OCI-LY7 (cell line): ENCODE measurements at regions not wholly inside any gene's neighbourhood (a gene's known extent, or its start where the extent isn't known, plus 50 kb on each side); places are given as distances from the start of the nearest gene placed in this dataset.

ENCODE experiments used
- BruUV-seq: library from RNA; stranded (reverse); fragments of 400-500 nt; replicated peaks from 2 replicates; lab custom pipeline; 2021; lab: Mats Ljungman, UMichigan
- CTCF ChIA-PET: fragments of 300-600 bp; sonication (Branson Sonifier 250); formaldehyde crosslinking; loops from one replicate; lab custom pipeline; 2022; ENCODE audit warnings: antibody characterized with exemption; ENCODE audit not compliant: unreplicated experiment; lab: Charles Lee
- POLR2A ChIA-PET: fragments of 300-600 bp; sonication (Branson Sonifier 250); formaldehyde crosslinking; loops from one replicate; lab custom pipeline; 2022; ENCODE audit warnings: antibody characterized with exemption; lab: Charles Lee
- DNase-seq: peaks from one replicate; pipeline ENCODE4 v3.0.0-alpha.2; 2015; ENCODE audit warnings: low spot score
- H2AFZ ChIP-seq: fragments of 200-600 bp; sonication (generic), shearing (Covaris generic); 2 replicates; pipeline ENCODE4 v1.6.1; 2014; ENCODE audit warnings: mild to moderate bottlenecking, antibody characterized with exemption, low read length, moderate library complexity
- H3K27ac ChIP-seq: fragments of 200-600 bp; sonication (generic); 2 replicates; pipeline ENCODE4 v1.5.1; 2014; ENCODE audit warnings: mixed run types, low read depth, mild to moderate bottlenecking, moderate library complexity, low read length, inconsistent platforms; ENCODE audit not compliant: poor library complexity, severe bottlenecking
- H3K36me3 ChIP-seq: fragments of 200-600 bp; sonication (generic); 2 replicates; pipeline ENCODE4 v1.6.1; 2014; ENCODE audit warnings: mild to moderate bottlenecking, antibody characterized with exemption, low read length, moderate library complexity, mixed read lengths; ENCODE audit not compliant: insufficient read depth
- H3K4me1 ChIP-seq: fragments of 200-600 bp; sonication (generic); 2 replicates; pipeline ENCODE4 v1.5.1; 2014; ENCODE audit warnings: mild to moderate bottlenecking, low read length; ENCODE audit not compliant: insufficient read depth, poor library complexity, severe bottlenecking
- H3K4me2 ChIP-seq: fragments of 200-600 bp; sonication (generic); 2 replicates; pipeline ENCODE4 v1.6.1; 2014; ENCODE audit warnings: mild to moderate bottlenecking, low read length
- H3K4me3 ChIP-seq: fragments of 200-600 bp; sonication (generic); 2 replicates; pipeline ENCODE4 v1.5.1; 2014; ENCODE audit warnings: mild to moderate bottlenecking, low read depth, low read length; ENCODE audit not compliant: poor library complexity, severe bottlenecking
- H3K79me2 ChIP-seq: fragments of 200-600 bp; sonication (generic); 2 replicates; pipeline ENCODE4 v1.6.1; 2016; ENCODE audit warnings: low read depth, mild to moderate bottlenecking, low read length, moderate library complexity, mixed read lengths; ENCODE audit not compliant: insufficient read depth
- H3K9me2 ChIP-seq: fragments of 200-600 bp; sonication (generic); 2 replicates; pipeline ENCODE4 v1.6.1; 2016; ENCODE audit warnings: mild to moderate bottlenecking, low read length, mixed read lengths; ENCODE audit not compliant: insufficient read depth
- H3K9me3 ChIP-seq: fragments of 200-600 bp; sonication (generic); 2 replicates; pipeline ENCODE4 v1.6.1; 2014; ENCODE audit warnings: mild to moderate bottlenecking, mixed run types, low read length, mixed read lengths
- H4K20me1 ChIP-seq: fragments of 200-600 bp; sonication (generic); 2 replicates; pipeline ENCODE4 v1.6.1; 2014; ENCODE audit warnings: mild to moderate bottlenecking, antibody characterized with exemption, low read length, moderate library complexity, mixed read lengths; ENCODE audit not compliant: insufficient read depth
- CTCF ChIP-seq: fragments of 200-600 bp; sonication (generic); conservative IDR thresholded peaks from 2 replicates; pipeline ENCODE4 v1.5.1; 2014; ENCODE audit warnings: mild to moderate bottlenecking, antibody characterized with exemption, low read length, moderate library complexity, mixed read lengths
- EZH2phosphoT487 ChIP-seq: fragments of 200-600 bp; sonication (generic); IDR thresholded peaks from 2 replicates; pipeline ENCODE4 v1.6.1; 2018; ENCODE audit warnings: low read depth, borderline replicate concordance, mild to moderate bottlenecking, mixed run types, antibody characterized with exemption, low read length, moderate library complexity, mixed read lengths
- intact Hi-C: fragments of 100-400 bp; cut with micrococcal nuclease; formaldehyde crosslinking; loops from one replicate; pipeline ENCODE4 v1.10.0; 2022; ENCODE audit not compliant: unreplicated experiment

DNA sequence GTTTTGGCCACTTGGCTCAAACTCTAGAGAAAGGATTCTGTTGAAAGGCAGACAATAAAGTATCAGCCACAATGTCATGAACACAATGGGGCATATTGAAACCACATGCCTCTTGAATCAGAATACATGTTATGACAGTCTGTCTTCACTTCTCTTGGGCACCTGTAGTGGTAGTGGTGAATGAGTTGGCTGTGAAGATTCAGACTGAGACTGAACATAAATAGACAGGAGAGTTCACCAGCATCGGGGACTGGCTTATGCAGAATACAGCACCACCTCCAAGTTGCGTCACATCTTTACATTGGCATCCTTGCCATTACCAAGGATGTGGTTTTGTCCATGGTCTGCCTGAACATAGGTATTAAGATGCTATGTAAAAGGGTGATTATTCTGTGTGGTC lies 336.8 kb downstream of the MYCN start:
- no peak for DNase-seq
- H3K4me1 ChIP-seq, result no peaks in the 10 kb centered on the region
- no peaks in the 10 kb centered on the region for H3K79me2 ChIP-seq
- TF ChIP-seq CTCF, result no peak
- no peak for TF ChIP-seq EZH2phosphoT487
- intact Hi-C loops, result no loop called here
- ChIA-PET CTCF (no interaction called here), POLR2A (no interaction called here)
- H3K27ac ChIP-seq, result no peak overlapping the region
- H2AFZ ChIP-seq, result no peak overlapping the region
- H4K20me1 ChIP-seq, result no peaks in the 10 kb centered on the region
- H3K4me3 ChIP-seq, result no peak overlapping the region
- H3K36me3 ChIP-seq, result no peaks in the 10 kb centered on the region
- H3K4me2 ChIP-seq, result no peak overlapping the region
- BruUV-seq, result no TSS peak
- no peaks in the 10 kb centered on the region for H3K9me3 ChIP-seq
- no peaks in the 10 kb centered on the region for H3K9me2 ChIP-seq

DNA sequence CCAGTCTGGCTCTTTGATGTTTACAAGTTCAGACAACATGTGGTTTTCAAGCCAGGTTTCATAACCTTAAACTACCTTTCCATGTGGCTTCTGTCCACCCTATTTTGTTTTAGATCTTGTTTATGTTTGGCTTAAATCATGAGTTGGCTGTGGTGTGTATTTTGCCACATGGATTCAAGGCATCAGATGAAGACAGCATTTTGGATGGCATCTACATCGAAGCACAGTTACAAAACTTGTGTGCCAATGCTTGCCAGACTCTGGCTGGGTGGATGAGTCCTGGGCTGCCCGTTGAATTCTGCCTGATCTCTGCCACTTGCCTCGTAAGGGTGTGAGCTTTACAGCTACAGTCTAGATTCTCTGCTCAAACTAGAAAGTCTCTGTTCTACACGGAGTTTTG lies 335.3 kb downstream of the MYCN start:
- BruUV-seq, result no TSS peak
- Histone ChIP-seq H3K79me2 (no peaks in the 10 kb centered on the region), H3K27ac (no peak overlapping the region), H3K4me2 (no peak overlapping the region), H4K20me1 (no peaks in the 10 kb centered on the region), H2AFZ (no peak overlapping the region), H3K4me1 (no peaks in the 10 kb centered on the region), H3K9me2 (no peaks in the 10 kb centered on the region), H3K36me3 (no peaks in the 10 kb centered on the region), H3K4me3 (no peak overlapping the region), H3K9me3 (no peaks in the 10 kb centered on the region)
- no peak for DNase-seq
- intact Hi-C loops, result no loop called here
- ChIA-PET CTCF (no interaction called here), POLR2A (no interaction called here)
- TF ChIP-seq EZH2phosphoT487 (no peak), CTCF (no peak)

GRCh38 chr2:16275131-16275530 lies 334.8 kb downstream of the MYCN start:
- no peak for DNase-seq
- intact Hi-C loops, result no loop called here
- Histone ChIP-seq H4K20me1 (no peaks in the 10 kb centered on the region), H3K27ac (no peak overlapping the region), H3K9me3 (no peaks in the 10 kb centered on the region), H3K36me3 (no peaks in the 10 kb centered on the region), H3K79me2 (no peaks in the 10 kb centered on the region), H3K4me2 (no peak overlapping the region), H3K4me3 (no peak overlapping the region), H3K4me1 (no peaks in the 10 kb centered on the region), H2AFZ (no peak overlapping the region), H3K9me2 (no peaks in the 10 kb centered on the region)
- ChIA-PET POLR2A (no interaction called here), CTCF (no interaction called here)
- no TSS peak for BruUV-seq
- no peak for TF ChIP-seq EZH2phosphoT487
- no peak for TF ChIP-seq CTCF
